Endothelial cell of umbilical vein (primary cell): ENCODE measurements at regions not wholly inside any gene's neighbourhood (a gene's known extent, or its start where the extent isn't known, plus 50 kb on each side); places are given as distances from the start of the nearest gene placed in this dataset.

ENCODE experiments used
- BruUV-seq: library from RNA; stranded (reverse); fragments of 400-500 nt; replicated peaks from 2 replicates; lab custom pipeline; 2021; lab: Mats Ljungman, UMichigan
- CTCF ChIA-PET: fragments of 300-600, 350-600 bp; sonication (Branson Sonifier 250); formaldehyde crosslinking; loops from one replicate; lab custom pipeline; 2021; ENCODE audit warnings: antibody characterized with exemption, inconsistent platforms; lab: Charles Lee
- POLR2A ChIA-PET: fragments of 300-600, 350-600 bp; sonication (Branson Sonifier 250); formaldehyde crosslinking; loops from one replicate; lab custom pipeline; 2021; ENCODE audit warnings: antibody characterized with exemption, inconsistent platforms; lab: Charles Lee
- DNase-seq: peaks from one replicate; pipeline ENCODE4 v3.0.0-alpha.2; 2011; ENCODE audit warnings: low read depth, low spot score
- FAIRE-seq: peaks from 2 replicates; lab custom pipeline; 2011; peaks lifted over from hg19 to GRCh38; lab: Jason Lieb, UNC
- H2AFZ ChIP-seq: 2 replicates; pipeline ENCODE4 v1.6.0; 2012; ENCODE audit warnings: low read depth, low read length, control low read depth, inconsistent platforms
- H3K27ac ChIP-seq: 2 replicates; pipeline ENCODE4 v1.5.1; 2011; ENCODE audit warnings: low read depth, mild to moderate bottlenecking, control low read depth, low read length, moderate library complexity; ENCODE audit not compliant: insufficient read depth
- H3K27me3 ChIP-seq, 2 experiments: 2 replicates each; pipeline versions ENCODE4 v1.6.0 to v1.6.1; 2011; ENCODE audit warnings: low read length in 2 of 2, mixed read lengths in 1 of 2; ENCODE audit not compliant: control insufficient read depth in 2 of 2, insufficient read depth in 2 of 2
- H3K36me3 ChIP-seq, 2 experiments: 2 replicates in 1 of 2; 3 replicates in 1 of 2; pipeline ENCODE4 v1.5.1; 2011; ENCODE audit warnings: low read length in 2 of 2, mild to moderate bottlenecking in 1 of 2, moderate library complexity in 1 of 2; ENCODE audit not compliant: control insufficient read depth in 2 of 2, insufficient read depth in 2 of 2; ENCODE audit errors: extremely low read depth in 1 of 2
- H3K4me1 ChIP-seq: 3 replicates; pipeline ENCODE4 v1.5.1; 2011; ENCODE audit warnings: mild to moderate bottlenecking, low read length; ENCODE audit not compliant: control insufficient read depth, insufficient read depth; ENCODE audit errors: extremely low read depth
- H3K4me2 ChIP-seq: 2 replicates; pipeline ENCODE4 v1.6.1; 2011; ENCODE audit warnings: low read length, control low read depth, mixed read lengths; ENCODE audit not compliant: insufficient read depth
- H3K4me3 ChIP-seq, 3 experiments: fragments of 200-600 bp in 1 of 3; sonication (generic), shearing (Covaris generic) in 1 of 3; replicated peaks in 1 of 3; 2 replicates each; pipeline ENCODE4 v1.5.1; 2011 to 2016; ENCODE audit warnings: control low read depth in 3 of 3, low read length in 3 of 3, mild to moderate bottlenecking in 2 of 3, inconsistent platforms in 1 of 3, low read depth in 1 of 3, moderate library complexity in 1 of 3; ENCODE audit not compliant: insufficient read depth in 1 of 3
- H3K79me2 ChIP-seq: 2 replicates; pipeline ENCODE4 v1.6.0; 2012; ENCODE audit warnings: low read length, inconsistent platforms; ENCODE audit not compliant: control insufficient read depth, insufficient read depth
- H3K9ac ChIP-seq: replicated peaks from 2 replicates; pipeline ENCODE3; 2011; ENCODE audit warnings: low read length, control low read depth; ENCODE audit not compliant: insufficient read depth; ENCODE audit errors: extremely low read depth
- H3K9me1 ChIP-seq: replicated peaks from 3 replicates; pipeline ENCODE4 v1.6.0; 2011; ENCODE audit warnings: mild to moderate bottlenecking, low read length; ENCODE audit not compliant: control insufficient read depth, insufficient read depth; ENCODE audit errors: extremely low read depth
- H3K9me3 ChIP-seq: replicated peaks from 2 replicates; pipeline ENCODE4 v1.5.1; 2012; ENCODE audit warnings: low read length, inconsistent platforms; ENCODE audit not compliant: control insufficient read depth, insufficient read depth
- H4K20me1 ChIP-seq: replicated peaks from 2 replicates; pipeline ENCODE3; 2011; ENCODE audit warnings: mild to moderate bottlenecking, low read length; ENCODE audit not compliant: control insufficient read depth, insufficient read depth; ENCODE audit errors: extremely low read depth
- EZH2 ChIP-seq: IDR thresholded peaks from 2 replicates; pipeline ENCODE4 v1.6.1; 2012; ENCODE audit warnings: borderline replicate concordance, low read depth, mild to moderate bottlenecking, moderate library complexity, low read length, inconsistent platforms; ENCODE audit not compliant: severe bottlenecking
- JUN ChIP-seq: IDR thresholded peaks from 2 replicates; pipeline ENCODE4 v1.6.1; 2011; ENCODE audit warnings: borderline replicate concordance, low read depth; ENCODE audit not compliant: insufficient read length, insufficient read depth
- POLR2AphosphoS5 ChIP-seq: IDR thresholded peaks from 2 replicates; pipeline ENCODE4 v1.6.1; 2012; ENCODE audit warnings: low read depth, mild to moderate bottlenecking, control low read depth, low read length, moderate library complexity; ENCODE audit not compliant: insufficient read depth
- dilution Hi-C: fragments of 300-500 bp; cut with MboI; formaldehyde crosslinking; loops from one replicate; pipeline ENCODE4 v1.15.0; 2019; ENCODE audit warnings: low sequenced_read_pairs; ENCODE audit not compliant: extremely low pct_ligation_motif_present
- intact Hi-C: fragments of 100-400 bp; cut with micrococcal nuclease; formaldehyde crosslinking; loops from one replicate; pipeline ENCODE4 v1.10.0; 2022
- TF ChIP-seq, protein P1 (sequence below), 2 donors: IDR thresholded peaks; 1 replicate in 1 of 2; 2 replicates in 1 of 2; pipeline ENCODE4 v1.5.1; 2011; ENCODE audit warnings: low read length in 2 of 2, mild to moderate bottlenecking in 2 of 2, moderate library complexity in 2 of 2, control low read depth in 1 of 2, inconsistent platforms in 1 of 2, low read depth in 1 of 2; ENCODE audit not compliant: insufficient read depth in 1 of 2; ENCODE audit errors: extremely low read depth in 1 of 2
- TF ChIP-seq, protein P2 (sequence below): IDR thresholded peaks from 2 replicates; pipeline ENCODE4 v1.6.1; 2011; ENCODE audit not compliant: insufficient read depth, insufficient read length

DNA sequence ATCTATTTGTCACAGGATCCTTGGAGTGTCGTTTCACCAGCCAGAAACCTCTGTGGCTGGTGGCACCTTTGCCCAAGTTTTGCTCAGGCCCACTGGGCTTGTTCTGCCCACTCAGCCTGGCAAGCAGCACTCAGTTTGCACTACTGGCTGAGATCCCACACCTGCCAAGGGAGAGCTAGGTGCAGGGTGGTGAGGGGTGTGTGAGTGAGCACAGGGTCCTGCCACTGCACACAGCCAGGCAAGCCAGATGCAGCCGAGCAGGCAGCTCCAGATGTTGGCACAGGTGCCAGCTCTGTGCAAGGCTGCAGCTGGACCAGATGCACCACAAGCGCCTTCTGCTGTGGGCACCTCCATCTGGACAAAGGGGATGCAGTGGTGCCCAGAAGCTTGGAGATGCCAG, 281.7 kb upstream of the UBE2E3 start:
- Histone ChIP-seq H4K20me1 (no peaks in the 10 kb centered on the region), H3K79me2 (no peaks in the 10 kb centered on the region), H3K9me1 (no peaks in the 10 kb centered on the region), H3K27me3 (no peaks in the 10 kb centered on the region), H3K36me3 (no peaks in the 10 kb centered on the region), H2AFZ (no peak overlapping the region), H3K9ac (no peak overlapping the region), H3K4me2 (no peak overlapping the region), H3K27ac (no peak overlapping the region), H3K9me3 (no peaks in the 10 kb centered on the region), H3K4me1 (no peaks in the 10 kb centered on the region), H3K4me3 (no peak overlapping the region)
- POLR2A ChIA-PET = no interaction called here
- intact Hi-C loops (no loop called here), dilution Hi-C loops (no loop called here)
- TF ChIP-seq, protein P1, sequence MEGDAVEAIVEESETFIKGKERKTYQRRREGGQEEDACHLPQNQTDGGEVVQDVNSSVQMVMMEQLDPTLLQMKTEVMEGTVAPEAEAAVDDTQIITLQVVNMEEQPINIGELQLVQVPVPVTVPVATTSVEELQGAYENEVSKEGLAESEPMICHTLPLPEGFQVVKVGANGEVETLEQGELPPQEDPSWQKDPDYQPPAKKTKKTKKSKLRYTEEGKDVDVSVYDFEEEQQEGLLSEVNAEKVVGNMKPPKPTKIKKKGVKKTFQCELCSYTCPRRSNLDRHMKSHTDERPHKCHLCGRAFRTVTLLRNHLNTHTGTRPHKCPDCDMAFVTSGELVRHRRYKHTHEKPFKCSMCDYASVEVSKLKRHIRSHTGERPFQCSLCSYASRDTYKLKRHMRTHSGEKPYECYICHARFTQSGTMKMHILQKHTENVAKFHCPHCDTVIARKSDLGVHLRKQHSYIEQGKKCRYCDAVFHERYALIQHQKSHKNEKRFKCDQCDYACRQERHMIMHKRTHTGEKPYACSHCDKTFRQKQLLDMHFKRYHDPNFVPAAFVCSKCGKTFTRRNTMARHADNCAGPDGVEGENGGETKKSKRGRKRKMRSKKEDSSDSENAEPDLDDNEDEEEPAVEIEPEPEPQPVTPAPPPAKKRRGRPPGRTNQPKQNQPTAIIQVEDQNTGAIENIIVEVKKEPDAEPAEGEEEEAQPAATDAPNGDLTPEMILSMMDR (IDR thresholded peaks at IDR 0.05; ENCODE audit: extremely low read depth in 1 of 2, insufficient read depth in 1 of 2, low read depth in 1 of 2, low read length in 2 of 2) = no peak
- TF ChIP-seq EZH2 = no peak
- no peak for TF ChIP-seq POLR2AphosphoS5
- TF ChIP-seq, protein P2, sequence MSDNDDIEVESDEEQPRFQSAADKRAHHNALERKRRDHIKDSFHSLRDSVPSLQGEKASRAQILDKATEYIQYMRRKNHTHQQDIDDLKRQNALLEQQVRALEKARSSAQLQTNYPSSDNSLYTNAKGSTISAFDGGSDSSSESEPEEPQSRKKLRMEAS = no peak
- no peak for TF ChIP-seq JUN
- BruUV-seq = no TSS peak
- no peak for FAIRE-seq
- no peak for DNase-seq
- CTCF ChIA-PET = no interaction called here
